IPS DF 4.7 (cell line): ENCODE measurements at regions not wholly inside any gene's neighbourhood (a gene's known extent, or its start where the extent isn't known, plus 50 kb on each side); places are given as distances from the start of the nearest gene placed in this dataset.
"Not testable (repeated sequence)": the region's sequence is repeated elsewhere in the genome, so short reads cannot be mapped to it uniquely, and the experiment has no call there.

ENCODE experiments used
- DNase-seq: peaks from one replicate; pipeline ENCODE4 v3.0.0-alpha.2; 2013; ENCODE audit warnings: low spot score; ENCODE audit errors: extremely low read depth

GRCh38 chr13:99792079-99792921 lies 179.3 kb downstream of the ZIC5 start:
- no peak for DNase-seq

DNA sequence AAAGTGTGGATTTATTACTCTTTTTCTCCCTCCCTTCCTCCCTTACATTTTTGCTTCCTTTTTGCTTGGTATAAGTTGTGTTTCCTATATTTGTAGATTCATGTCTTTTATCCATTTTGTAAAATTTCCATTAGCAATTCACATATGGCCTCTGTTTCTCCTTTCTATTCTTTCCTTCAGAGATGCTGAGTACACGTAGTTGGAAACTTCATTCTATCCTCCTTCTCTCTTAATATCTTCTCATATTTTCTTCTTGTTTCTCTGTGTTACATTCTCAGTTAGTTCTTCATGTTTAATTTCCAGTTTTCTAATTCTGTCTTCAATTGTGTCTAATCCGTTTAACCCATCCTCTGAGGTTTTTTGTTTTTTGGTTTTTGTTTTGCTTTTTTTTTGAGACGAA lies 188.9 kb downstream of the ZIC5 start:
- DNase-seq, result no peak

DNA sequence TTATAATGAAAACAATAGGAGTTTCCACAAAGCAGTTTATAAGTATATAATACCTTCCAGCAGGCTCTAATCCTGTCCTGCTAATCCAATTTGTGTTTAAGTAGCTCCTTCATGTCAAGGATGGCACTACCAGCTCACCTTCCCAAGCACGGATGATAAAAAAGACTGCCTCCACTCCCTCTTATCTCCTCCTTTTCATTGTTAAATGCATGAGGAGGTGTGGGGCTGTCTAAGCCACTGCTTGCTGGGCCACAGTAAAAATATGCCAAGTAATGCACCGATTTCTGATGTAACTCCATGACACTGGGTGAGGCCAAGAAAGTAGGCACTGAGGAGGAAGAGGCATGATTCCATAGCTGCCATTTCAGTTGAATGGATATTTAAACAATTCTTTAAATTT lies 193.1 kb downstream of the ZIC5 start:
- no peak for DNase-seq

DNA sequence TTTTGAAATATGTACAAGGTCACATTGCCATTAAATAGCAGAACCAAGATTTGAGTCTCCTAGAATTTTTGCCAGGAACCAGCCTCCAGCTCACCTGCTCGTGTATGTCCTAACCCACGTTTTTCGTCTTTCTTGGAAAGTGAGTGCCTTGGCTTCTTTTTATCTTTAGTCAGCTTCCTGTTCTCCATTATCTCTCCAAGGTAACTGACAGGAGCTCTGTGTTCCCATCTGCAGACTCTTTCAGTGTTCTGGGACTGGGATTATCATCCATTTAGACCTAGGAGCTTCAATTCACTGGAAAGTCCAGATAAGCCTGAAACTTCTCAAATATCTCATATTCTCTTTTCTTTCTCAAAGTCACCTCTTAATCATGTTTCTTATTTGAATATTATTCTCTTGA lies 193.7 kb downstream of the ZIC5 start:
- no peak for DNase-seq

- DNase-seq, result no peak
Measured at GRCh38 chr13:99774644-99775043, 196.9 kb downstream of the ZIC5 start.

DNA sequence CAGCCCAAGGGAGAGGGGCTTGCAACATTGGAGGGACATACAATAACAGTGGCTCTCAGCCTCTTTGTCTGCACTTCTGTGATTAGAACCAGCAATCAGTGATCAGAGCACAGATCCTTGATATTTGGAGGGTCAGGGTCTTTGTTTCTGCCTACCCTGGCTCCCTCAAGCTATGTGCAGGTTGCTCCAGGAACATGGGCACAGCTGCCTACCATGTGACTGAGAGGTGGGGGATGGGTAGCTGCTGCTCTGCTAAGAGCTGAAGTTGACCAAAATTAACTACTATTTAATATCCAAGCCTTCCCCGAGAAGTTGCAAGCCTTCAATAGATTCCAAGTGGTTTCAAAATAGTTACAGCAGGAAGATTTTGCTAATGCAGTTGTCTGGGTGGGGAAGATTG lies 202.6 kb downstream of the ZIC5 start:
- DNase-seq, result no peak

DNA sequence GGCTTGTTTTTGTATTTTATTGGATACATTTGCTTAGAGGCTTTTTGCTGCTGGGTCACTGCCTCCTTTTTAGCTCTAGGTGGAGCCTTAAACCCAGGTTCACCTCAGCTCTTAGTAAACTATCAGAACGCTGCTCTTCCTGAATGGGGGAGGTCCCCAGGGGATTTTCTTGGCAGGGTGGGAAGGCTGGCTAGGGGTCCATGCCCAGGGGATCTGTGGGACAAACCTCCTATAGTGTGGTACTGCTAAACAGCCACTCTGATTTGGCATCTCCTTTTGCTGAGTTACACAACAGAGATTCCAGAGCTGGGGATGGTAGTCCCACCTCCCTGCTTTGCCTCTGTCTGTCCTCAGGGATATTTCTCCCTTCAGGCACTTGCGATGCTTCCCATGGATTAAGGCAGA lies 204.9 kb downstream of the ZIC5 start:
- DNase-seq, result no peak

GRCh38 chr13:99765869-99766268 lies 205.7 kb downstream of the ZIC5 start:
- DNase-seq, result no peak

DNA sequence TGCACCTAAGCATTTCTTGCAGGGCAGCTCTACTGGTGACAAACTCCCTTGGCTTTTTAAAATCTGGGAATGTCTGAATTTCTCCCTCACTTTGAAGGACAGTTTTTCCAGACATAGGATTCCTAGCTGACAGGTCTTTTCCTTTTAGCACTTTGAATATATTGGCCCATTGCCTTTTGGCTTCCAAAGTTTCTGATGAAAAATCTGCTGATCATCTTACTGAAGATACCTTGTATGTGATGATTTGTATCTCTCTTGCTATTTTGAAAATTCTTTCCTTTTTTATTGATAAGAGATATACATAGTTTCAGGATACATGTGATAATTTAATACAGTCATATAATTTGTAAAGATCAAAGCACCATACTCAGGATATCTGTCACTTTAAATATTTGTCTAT lies 211.1 kb downstream of the ZIC5 start:
- DNase-seq, result no peak

DNA sequence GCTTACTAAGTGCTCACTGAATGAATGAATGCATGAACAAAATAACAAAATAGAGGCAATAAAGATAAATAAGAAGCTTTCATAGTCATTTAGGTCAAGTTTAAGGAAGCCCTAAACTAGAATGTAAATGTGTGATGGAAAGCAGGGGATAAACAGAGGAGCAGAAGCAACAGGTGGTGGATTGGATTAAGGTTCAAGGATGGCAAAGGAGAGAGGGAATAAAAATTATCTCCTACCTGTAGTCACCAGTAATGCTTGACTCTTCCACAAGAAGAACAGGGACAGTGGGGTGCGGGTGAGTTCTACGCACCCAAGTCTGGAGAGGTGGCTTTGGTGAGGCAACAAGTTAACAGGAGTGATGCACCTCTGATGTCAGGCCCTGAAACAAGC lies 212.4 kb downstream of the ZIC5 start:
- DNase-seq, result no peak

- DNase-seq, result no peak
Measured at GRCh38 chr13:99758460-99759162, 213.0 kb downstream of the ZIC5 start.

DNA sequence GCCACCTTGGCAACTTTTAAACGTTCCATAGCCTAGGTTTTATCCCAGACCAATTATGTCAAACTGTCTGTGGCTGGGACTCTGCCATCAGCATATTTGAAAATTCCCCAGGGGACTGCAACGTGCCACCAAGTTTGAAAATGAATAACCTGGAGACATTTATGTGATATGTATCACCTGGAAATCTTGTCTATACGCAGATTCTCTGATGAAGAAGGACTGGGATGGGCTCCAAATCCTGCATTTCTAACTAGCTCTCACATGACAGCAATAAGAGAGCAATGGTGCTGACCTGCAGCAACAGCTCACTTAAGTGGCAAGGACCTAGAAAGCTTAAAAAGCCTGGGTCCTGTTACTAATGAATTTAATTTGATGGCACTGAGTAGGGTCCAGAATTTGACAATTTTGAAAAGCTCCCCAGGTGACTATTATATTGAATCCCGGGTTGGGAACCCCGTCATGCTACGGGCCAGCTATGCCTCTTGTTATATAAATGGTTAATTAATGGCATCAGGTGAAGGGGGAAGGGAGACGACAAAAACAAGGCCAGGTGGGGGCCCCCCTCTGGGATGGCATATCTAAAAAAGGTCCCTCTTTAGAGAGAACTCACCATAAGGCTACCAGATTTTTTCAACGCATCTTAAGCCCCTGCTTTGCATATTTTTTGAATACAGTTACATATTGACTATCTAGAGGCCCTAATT lies 213.7 kb downstream of the ZIC5 start:
- DNase-seq, result no peak

DNA sequence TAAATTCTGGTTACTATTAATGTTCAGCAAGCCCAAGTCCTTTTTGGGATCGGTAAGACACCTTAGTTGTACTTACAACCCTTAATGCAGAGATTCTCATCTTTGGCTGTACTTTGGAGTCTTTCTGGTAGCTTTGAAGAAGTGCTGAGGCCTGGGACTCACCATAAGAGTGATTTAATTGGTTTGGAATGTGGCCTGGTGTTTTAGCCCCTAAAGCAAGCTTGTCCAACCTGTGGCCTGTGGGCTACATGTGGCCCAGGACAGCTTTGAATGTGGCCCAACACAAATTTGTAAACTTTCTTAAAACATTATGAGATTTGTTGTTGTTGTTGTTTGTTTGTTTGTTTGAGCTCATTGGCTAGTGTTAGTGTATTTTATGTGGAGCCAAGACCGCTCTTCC lies 215.3 kb downstream of the ZIC5 start:
- no peak for DNase-seq

- DNase-seq, result not testable (repeated sequence)
Measured at GRCh38 chr13:99754750-99755149, 216.8 kb downstream of the ZIC5 start.

- DNase-seq, result no peak
Measured at GRCh38 chr13:99752373-99752772, 219.2 kb downstream of the ZIC5 start.

DNA sequence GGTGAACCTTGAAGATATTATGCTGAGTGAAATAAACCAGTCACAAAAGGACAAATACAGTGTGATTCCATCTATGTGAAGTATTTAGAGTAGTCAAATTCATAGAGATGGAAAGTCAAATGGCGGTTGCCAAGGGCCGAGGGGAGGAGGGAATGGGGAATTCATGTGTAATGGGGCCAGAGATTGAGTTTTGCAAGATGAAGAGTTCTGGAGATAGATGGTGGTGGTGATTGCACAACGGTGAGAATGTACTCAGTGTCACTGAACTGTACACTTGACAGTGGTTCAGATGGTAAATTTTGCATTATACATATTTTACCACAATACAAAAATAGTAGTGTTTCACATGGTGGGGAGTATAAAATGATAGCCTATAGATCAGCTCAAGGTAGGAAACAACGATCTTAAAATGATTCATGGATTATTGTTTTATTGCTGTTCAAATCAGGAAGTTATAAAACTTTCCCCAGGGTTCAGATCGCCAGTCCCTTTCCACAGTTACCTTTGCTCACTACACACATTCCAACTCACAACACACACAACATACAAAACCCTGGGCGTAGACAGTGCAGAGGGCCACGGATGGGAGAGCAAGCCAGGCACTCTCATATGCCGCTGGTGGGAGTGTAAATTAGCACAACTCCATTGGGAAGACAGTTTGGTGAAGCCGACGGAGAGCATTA lies 219.9 kb downstream of the ZIC5 start:
- no peak for DNase-seq

DNA sequence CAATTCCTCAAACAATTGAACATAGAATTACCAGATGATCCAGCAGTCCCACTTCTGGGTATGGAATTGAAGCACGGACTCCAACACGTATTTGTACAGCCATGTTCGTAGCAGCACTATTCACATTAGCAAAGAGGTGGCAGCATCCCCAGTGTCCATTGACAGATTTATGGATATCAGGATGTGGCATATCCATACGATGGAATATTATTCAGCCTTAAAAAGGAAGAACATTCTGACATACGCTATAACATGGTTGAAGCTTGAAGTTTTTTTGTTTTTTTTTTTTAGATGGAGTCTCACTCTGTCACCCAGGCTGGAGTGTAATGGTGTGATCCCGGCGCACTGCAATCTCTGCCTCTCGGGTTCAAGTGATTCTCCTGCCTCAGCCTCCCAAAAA lies 220.6 kb downstream of the ZIC5 start:
- DNase-seq, result no peak

DNA sequence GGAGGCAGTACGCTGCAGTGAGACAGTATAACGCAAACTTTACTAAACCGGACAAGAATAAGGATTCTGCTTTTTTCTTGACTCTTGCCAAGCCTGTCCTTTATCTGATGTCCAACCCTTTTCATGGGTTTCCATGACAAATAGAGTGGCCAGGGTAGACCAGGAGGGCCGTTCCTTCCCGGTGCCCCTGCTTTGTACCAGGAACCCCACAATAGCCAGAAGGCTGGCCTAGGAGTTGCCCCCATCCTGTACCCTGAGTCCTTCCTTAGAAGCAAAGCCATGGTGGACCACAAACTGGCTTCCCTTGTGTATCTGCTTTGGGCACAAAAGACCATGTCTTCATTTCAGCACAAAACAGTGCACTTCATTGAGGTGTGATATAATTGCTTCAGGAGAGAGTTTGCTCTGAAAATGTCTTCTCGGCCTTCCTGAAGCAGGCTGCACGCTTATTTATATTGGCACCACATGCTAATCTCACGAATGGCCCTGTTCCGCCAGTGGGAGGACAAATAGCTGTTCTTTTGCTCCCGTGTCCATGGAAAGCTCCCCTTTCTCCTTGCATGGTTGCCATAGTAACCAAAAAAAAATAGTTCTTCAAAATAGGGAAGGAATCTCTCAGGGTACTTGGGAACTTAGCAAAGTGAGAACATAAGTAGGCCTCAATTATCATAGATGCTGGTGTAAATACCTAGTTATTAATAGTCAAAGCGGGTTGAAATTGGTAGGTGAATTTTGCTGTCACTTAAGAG lies 222.1 kb downstream of the ZIC5 start:
- DNase-seq, result no peak

GRCh38 chr13:99747403-99747710 lies 224.2 kb downstream of the ZIC5 start:
- DNase-seq, result no peak

DNA sequence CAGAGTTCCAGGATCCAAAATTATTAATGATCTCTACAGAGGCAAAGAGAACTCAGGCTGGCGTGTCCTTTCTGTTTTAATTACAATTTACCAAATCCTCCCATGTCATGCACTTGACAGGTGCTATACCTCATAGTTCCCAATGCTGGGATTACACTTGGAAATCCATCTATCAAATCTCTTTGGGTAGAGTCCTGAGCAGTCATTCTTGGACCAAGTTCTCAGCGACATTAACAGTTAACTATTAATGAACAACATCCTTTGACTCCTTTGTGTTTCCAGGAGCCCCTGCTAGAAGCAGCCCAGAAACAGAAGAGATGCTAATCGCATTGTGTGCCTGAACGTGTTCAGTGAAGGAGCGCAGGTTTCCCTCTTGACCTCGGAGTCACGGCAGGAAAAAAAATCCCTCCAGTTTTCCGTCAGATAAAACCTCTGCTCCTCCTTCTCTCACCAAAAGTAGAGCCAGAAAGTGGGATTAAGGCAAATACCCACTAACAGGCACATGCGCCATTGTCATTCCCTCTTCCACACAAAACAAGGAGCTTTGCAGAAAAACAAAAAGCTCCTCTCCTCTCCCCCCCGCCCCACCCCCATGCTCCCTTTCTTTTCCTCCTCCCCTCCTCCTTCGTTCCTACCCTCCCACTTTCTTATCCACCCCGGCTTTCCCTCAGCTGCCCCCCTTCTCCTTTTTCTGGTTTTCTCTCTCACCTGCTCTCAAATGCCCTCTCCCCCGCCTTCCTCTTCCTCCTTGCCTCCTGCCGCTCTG lies 224.7 kb downstream of the ZIC5 start:
- no peak for DNase-seq

DNA sequence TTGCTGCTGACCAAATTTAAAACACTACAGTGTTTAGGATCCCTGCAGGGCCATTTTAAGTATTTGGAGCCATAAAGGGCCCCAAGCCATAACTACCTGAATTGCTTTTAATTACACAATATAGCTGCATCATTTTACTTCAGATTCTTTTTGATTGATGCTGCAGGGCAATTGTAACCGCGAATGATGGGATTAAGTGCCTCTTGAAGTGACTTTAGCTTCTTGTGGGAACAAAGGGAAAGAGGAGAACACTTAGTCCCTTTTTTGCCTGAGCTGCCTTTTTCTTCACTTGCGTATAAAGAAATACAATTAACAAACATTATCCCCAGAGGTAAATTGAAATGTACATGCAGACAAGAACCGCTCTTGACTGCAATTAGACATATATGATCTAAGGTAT lies 228.5 kb downstream of the ZIC5 start:
- no peak for DNase-seq
